HG03139 (cell line): ENCODE measurements at regions not wholly inside any gene's neighbourhood (a gene's known extent, or its start where the extent isn't known, plus 50 kb on each side); places are given as distances from the start of the nearest gene placed in this dataset.

ENCODE experiments used
- ATAC-seq: cut with Tn5 transposase; IDR thresholded peaks from one replicate; pipeline ENCODE4 v1.9.1; 2021; ENCODE audit not compliant: unreplicated experiment

DNA sequence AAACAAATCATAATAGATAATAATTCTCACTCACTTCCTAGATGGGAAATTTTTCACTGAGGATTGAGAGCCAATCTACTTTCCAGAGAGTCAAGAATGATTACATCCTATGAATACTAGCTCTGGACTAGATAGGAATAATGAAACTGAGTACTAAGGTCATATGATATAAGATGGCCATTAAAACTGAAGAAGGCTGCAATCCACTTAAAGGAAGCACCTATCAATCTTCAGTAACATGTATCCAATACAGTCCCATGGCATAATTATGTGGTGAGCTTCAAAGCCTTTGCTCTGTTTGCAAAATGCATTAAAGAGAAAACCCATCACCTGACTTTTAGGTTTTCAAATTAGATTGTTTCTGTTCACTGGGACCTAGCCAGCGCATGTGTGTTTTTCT is 398.0 kb upstream of the MEIS1 start:
- no peak for ATAC-seq

DNA sequence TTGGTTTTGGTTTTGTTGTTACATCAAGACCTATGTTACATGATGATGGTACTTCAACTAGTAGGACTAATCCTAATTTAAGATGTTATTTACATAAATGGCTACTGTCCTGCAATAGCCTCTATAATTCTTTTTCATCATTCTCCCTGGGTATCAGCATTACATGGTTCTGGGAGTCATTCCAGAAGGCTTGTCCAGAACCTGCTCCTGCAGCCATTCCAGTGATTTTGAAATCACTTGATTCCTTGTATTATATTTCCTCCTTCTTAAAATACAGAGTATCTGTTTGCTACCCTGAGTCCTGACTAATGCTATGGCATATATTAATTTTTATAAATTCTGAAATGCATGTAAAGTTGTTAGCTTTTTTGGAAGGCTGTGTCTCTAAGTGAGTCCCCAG is 400.5 kb upstream of the MEIS1 start:
- no peak for ATAC-seq

DNA sequence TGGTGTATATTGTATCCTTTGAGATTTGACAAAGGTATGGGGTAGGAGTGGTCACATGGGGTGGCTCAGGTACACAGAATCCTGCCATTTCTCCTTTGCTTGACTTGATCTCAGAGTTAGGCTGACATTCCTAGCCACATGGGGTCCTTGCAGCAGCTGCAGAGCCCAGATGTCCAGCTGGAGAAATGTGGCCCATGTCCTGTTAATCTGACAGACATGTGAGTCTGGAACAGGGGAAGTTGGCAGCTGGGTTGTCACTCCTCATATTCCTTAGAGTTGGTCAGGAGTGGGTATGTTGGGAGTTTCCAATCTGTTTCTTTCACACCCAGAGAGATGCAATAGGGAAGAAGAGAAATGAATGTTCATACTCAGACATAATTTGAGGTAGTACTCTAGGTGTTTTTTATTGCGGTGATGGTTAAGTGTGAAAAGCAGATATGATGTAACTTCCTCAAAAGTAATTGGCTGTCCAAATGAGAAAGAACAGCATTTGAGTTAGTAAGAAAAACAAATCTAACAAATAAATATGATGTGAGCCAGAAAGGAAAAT is 402.6 kb upstream of the MEIS1 start:
- no peak for ATAC-seq

DNA sequence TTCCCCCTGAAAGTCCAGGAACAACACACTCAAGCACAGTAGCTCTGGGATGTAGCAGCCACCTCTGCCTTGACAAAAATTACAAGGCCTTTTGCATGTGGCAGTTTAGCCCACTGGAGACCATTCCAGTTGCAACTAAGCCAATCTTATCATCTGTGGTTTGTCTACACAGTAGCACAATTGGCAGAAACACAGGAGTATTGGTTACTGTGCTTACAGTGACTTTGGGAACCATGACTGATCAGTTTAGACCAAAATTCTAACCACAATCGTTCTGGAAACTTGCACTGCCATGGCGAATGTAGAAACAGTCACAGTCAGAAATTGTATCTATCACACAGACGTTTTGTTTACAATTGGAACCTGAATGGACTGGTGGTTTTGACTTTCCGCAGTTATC is 403.7 kb upstream of the MEIS1 start:
- no peak for ATAC-seq

DNA sequence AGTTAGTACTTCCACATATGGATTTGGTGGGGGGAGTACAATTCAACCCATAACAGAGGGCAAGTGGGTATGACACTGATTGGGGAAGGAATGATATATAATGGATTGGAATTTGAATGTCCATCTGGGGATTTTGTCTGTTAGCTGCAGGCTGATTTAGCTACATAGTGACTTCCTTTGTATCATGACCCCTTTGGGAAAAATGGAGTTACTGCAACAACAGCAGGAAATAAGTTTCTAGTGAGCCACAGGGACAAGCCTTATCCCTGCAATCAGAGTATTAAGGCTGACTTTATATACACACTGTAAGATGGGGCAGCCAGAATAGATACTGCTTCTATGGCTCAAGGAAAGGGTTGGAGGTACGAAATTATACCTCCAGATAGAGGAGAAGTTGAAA is 404.4 kb upstream of the MEIS1 start:
- no peak for ATAC-seq

DNA sequence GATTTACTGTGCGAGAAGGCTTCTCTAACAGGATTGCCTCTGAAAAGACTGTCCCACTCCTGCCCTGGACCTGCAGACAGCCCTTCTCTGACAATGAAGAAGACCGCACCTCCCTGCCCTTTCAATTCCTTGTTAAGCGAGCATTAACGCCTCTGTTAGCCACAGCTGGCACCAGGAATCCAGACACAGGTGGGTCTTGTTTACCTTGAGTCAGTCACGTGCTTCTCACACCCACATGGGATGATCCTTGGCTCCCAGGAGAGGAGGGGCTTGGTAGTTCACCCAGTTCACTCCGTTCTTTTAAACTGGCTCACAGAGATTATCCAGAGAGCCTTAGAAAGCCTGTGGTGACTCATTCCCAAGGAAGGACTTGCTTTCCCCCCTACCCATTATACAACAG is 410.5 kb upstream of the MEIS1 start:
- no peak for ATAC-seq

DNA sequence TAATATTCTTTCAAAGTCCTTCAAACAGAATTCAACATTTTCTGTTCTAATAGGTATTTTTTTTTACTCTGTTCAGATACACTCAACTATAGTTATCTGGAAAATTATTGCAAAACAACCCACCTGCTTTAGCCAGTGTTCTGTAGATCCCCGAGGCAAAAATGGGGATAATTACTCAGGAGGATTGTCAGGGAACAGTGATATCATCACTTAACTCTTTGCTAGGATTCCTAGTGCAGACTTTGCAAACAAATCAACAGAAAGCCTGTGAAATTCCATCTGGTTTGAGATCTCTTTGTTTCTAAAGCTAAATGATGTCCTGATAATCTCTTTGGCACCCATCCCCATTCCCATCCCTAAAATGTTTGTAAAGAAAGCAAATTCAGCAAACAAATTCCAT is 413.6 kb upstream of the MEIS1 start:
- no peak for ATAC-seq

DNA sequence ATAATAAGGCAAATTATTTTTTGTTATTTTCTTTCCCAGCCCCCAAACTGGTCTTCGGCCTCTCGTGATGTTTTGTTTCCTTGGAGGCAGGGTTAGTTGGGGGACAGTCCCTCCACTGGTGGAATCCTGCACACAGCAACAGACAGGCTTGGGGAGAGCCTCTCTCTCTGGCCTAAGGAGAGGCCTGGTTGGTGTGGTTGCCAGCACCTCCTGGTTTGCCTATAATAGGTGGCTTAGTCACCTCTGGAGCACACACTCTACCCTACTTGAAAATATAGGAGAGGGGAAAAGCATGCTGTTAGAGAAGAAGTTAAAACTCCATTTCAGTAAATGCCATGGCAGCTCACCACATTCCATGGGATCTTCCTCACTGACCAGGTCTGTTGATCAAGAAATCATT is 417.2 kb upstream of the MEIS1 start:
- ATAC-seq = no peak

DNA sequence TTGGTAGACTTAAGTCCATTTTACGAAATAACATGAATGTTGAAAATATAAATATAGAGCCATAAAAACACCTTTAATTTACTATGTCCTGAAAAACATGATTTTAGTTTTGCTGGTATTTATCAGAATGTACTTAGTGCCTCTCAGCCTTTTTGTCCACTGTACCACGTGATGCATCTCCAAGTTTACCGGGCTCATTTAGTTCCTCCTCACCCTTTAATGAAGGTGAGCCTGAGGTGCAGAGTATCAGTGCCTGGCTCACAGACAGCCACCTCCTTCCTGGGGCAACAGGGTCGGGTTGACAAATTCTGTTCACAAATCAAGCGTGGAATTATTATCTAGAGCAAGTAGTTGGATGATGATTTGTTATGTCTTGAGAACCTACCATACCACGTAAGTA is 420.5 kb upstream of the MEIS1 start:
- ATAC-seq = no peak

DNA sequence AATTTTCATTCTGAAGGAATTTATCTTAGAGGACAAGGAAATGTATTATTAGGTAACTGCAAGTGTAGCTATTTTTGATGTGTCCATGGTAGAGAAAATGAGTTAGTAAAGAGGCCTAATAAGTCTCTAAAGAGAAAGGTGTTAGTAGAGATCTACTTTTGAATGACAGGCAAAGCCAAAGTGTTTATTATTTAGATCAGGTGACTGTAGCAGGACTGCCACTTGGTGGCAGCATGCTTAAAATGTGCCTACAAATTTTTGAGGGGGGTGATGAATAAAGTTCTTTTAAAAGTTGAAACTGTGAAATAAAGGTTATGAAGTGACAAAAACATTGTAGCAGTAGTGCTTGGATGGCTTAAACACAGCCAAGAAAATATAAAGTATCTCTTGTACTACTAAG is 421.5 kb upstream of the MEIS1 start:
- ATAC-seq = no peak

DNA sequence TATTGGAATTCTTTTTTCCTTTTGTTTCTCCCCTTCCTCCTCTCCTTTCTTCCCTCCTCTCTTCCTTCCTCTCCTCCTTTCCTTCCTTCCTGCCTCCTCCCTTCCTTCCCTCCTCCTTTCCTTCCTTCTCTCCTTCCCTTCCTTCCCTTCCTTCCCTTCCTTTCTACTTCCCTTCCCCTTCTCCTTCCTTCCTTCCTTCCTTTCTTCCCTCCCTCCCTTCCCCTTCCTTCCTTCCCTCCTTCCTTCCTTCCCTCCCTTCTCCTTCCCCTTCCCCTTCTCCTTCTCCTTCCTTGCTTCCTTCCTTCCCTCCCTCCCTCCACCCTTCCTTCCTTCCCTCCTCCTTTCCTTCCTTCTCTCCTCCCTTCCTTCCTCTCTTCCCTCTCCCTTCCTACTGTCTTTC is 431.0 kb upstream of the MEIS1 start:
- ATAC-seq = no peak

DNA sequence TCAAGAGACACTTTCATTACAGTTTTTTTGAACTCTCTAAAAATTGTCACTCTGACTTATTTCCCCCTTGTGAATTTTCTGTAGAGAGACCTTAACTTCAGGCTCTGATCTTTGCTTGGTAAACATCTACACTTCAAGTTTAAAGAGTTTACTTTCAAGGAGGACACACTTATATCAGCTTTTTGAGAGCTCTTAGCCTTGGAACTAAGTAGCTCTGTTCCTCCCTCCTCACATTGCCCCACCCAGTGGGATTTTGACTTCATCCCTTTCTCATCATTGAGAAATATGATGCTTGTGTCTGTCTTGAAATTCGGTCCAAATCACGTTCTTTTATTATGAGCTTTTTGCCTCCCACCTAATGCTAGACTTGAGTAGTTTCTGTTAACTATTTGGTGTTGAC is 433.4 kb upstream of the MEIS1 start:
- ATAC-seq = no peak

DNA sequence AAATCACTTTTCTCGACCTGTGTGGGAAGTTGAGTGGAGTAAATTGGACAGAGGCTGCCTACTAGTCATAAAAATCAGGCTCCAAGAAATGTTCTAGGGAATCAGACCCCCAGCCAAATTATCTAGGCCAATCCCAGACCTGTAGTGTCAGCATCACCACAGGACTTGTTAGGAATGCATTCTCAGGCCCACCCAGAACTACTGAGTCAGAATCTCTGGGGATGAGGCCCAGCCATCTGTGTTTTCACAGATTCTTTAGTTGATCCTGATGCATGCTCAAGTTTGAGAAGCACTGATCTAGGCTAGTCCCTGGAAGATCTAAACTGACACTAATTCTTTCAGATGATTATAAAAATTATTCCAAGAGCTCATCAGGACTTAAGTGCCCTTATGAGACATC is 434.0 kb upstream of the MEIS1 start:
- ATAC-seq = no peak

DNA sequence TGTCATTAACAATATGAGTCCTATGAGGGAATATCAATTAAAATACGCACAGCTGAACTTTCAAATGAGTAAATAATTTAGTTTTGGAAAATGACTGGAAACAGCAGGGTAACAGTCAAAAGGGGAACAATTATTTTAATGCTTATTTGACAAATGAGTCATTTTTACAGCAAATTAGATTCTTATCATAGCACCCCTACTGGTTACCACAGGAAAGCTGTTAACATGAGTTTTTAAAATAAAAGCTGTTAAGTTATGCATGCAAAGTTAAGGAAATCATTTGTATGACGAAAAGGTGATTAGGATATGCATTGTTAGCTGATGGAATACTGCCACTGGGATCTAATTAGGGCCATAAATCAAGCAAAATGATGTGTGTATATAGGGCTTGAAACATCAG is 435.1 kb upstream of the MEIS1 start:
- no peak for ATAC-seq

DNA sequence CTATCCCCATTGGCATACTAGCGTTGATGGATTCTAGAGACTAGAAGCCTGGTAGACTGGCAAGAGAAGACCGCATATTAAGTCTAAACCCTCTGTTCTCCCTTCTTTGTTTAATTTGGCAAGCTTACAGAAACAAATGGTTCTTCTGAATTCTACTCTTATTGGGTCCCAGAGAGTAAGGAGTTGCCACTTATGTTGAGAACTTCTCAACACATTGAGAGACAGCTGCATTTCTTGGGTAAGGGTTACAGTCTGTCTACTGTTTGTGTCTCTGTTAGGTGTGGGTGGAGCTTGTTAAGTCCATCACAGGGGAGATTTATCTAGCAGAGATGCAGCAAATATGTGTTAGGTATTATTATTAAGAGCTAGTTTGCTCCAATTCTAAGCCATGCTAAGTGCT is 435.8 kb upstream of the MEIS1 start:
- no peak for ATAC-seq

DNA sequence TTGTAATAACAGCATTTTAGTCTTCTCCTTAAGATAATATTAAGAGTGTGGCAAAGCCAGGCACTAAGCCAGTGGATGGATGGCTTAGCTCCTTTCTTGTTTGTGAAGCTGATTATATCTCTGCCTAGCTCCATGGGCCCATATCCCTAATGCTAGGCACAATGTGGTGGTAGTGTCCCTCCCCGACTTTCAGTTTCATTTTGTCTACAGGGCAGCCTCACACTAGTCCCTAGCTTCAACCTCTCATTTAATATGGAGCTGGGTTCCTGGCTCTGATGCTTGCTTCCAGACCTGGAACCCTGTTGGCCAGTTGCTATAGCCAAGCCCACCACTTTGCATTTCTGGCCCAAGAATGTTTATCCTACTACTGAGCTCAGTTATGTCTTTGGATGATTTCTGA is 437.0 kb upstream of the MEIS1 start:
- ATAC-seq = no peak

DNA sequence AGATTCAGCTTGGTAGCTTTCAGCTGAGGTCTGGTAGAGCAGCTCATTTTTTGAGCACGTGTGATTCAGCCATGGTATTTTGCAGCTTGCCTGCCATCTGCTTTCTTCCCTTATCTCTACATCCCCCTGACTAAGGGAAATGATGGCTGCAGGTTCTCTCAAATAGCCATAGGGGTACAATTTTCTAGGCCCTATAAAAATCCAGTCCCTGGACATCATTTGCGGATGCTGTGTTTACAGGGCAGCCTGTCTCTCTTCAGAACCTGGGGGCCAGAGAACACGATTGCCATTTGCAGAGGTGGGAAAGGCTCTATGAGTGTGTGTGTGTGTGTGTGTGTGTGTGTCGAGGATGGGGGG is 442.7 kb upstream of the MEIS1 start:
- no peak for ATAC-seq

DNA sequence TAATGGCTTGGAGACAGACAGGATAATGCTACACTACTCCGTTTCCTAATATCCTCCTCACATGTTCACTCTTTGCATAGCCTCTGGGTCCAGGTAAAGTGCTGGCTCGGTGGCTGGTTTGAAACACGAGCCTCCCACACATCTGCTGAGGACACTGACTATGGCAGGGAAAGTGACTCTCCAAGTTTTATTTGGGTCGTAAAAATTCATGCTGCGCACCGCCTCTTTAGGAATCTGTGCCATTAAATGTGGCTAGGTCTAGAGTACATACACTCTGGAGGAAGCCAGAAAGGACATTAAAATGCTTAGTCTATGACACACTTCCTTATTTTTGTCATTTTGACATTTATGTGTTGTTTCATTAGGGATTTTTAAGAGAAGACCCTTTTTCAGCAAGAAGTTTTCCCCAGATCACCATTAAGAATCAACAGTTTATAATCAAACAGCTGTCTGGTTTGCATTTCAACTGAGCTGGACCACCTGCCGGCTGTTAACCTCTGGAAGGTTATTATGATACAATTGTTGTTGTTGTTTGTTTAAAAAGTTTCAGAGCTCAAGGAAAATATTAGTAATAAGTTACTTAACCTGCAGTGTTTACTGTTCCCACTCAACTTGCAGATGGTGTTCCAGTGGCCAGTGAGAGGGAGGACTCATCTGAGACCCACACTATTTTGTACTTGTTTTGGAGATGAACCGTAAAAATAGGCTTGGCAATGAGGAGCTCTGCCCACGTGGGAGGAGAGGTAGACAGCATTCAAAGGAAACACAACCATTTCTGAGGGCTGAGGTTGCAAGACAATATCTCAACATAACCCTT is 443.3 kb upstream of the MEIS1 start:
- ATAC-seq = no peak

DNA sequence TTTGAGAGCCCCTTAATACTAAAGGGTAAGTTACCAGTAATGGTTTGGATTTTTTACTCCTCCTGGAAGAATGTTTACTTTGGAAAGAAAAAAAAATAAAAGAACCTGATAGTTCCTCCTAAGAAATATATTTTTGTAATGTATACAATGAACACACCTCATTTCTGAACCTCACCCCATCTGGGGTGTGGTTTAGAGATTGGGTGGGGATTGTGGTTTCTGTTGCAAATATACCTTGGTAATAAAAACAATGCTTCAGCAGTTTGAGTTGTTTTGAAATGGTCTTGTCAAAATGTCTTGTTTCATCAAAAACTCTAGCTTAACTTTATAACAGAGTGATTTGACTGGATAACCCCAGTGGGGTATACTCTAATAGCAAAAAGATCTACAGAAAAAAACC is 448.9 kb upstream of the MEIS1 start:
- no peak for ATAC-seq

DNA sequence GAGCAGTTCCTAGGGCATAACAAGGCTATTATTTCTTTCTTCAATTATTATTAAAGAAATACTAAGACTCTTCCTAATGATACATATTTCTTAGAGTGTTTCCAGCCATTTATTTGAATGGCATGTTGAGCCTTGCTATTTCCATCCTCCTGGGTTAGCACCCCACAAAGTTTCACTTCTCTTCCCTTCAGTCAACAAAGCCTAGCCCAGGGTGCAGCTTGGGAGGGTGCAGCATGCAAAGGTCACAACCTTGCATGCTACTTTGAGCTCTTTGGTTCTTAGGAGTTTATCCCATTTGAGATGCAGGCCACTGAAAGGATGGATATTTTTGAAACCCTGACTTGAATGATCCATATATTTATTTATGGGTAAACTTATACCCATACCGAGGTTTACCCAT is 454.4 kb upstream of the MEIS1 start:
- no peak for ATAC-seq

DNA sequence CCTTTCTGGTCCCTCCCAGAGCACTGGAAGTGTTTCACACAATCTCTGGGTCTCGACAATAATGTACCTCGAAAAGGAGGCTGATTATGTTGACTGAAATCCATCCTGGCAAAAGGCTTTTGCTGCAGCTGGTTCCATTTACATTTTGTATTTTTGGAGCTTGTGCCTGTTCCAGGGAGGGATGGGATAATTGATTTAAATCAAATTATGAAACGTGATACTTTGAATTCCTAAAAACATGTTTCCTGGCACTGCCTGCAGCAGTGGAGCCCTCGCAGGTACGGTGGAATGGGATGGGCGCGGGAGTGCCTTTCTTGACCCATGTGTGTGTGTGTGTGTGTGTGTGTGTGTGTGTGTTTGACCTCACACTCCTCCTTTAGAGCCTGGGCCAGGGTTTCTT is 455.5 kb upstream of the MEIS1 start:
- ATAC-seq = no peak

DNA sequence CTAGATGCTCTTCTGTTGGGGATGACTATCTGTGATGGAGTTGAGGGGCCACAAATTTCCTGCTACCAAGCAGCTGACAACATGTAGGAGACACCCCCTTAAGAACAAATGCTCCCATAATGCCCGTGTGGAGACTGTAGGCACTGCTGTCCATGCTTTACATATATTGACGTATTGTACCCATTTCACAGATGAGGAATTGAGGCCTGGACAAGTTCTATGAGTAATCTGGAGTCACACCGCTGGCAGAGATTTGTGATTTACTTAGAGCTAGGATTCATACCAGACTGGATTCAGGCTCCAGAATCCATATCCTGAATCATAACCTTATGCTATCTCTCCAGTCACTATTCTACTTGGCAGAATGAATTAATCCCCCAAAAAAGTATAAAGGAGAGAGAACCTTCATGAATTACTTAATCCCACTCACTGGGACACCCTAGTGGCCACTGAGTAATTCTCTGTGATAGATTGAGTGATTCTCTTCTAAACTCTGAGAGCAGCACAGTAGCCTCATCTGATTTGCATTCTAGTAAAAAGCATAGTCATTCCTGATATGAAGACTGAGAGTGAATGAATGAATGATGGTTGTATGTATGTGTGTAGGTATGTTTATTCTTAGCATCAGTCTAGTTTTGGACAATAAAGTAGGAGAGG is 460.7 kb upstream of the MEIS1 start:
- ATAC-seq = peak; percentile 52

DNA sequence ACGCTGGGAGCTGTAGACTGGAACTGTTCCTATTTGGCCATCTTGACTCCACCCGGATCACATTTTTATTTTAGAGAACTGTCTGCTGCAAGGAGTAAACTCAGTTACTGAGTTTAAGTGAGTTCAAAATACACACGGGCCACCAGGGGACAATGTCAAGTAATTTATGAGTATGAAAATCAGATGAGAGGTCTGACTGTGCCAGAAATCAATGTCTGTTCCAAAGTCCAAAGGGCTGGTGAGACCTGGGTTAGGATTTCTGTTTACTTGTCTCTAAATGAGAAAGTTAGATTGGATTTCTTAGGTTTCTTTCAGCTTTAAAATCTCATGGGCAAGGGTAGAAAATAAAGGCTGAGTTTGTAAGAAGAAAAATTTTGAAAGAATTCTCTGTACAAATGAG is 465.8 kb upstream of the MEIS1 start:
- ATAC-seq = no peak
